HCT116 (cell line): ENCODE measurements at regions not wholly inside any gene's neighbourhood (a gene's known extent, or its start where the extent isn't known, plus 50 kb on each side); places are given as distances from the start of the nearest gene placed in this dataset.

Source experiments
- ATAC-seq: fragments of 200-7000 bp; cut with Tn5 transposase; 2 replicates; pipeline ENCODE4 v1.9.1; 2020; ENCODE audit warnings: mild to moderate bottlenecking, moderate library complexity
- BruUV-seq: library from RNA; stranded (reverse); fragments of 400-500 nt; replicated peaks from 2 replicates; lab custom pipeline; 2021; lab: Mats Ljungman, UMichigan
- CTCF ChIA-PET: fragments of 300-600 bp; sonication (Branson Sonifier 250); formaldehyde crosslinking; loops from one replicate; lab custom pipeline; 2021; ENCODE audit warnings: antibody characterized with exemption; lab: Charles Lee
- POLR2A ChIA-PET: fragments of 300-600, 350-600 bp; sonication (Branson Sonifier 250); formaldehyde crosslinking; loops from one replicate; lab custom pipeline; 2021; ENCODE audit warnings: antibody characterized with exemption; lab: Charles Lee
- RAD21 ChIA-PET, 2 experiments: fragments of 300-600 bp; sonication (Branson Sonifier 250); formaldehyde crosslinking; loops; one replicate each; lab custom pipeline; 2023; ENCODE audit warnings: low total read pairs in 2 of 2; ENCODE audit not compliant: uncharacterized antibody in 2 of 2, unreplicated experiment in 2 of 2, low non-redundant PET in 1 of 2; lab: Charles Lee
- DNase-seq: peaks from one replicate; pipeline ENCODE4 v3.0.0-alpha.2; 2010; ENCODE audit warnings: low read depth, low spot score
- H2AFZ ChIP-seq: fragments of 200-600 bp; shearing (Covaris generic), sonication (generic); 2 replicates; pipeline ENCODE4 v1.6.1; 2017; ENCODE audit warnings: low read depth, mixed run types, mixed read lengths, antibody characterized with exemption, low read length; ENCODE audit not compliant: poor library complexity, severe bottlenecking
- H3K27ac ChIP-seq: 2 replicates; pipeline ENCODE4 v1.5.1; 2012; ENCODE audit warnings: low read depth, low read length
- H3K27me3 ChIP-seq: fragments of 200-600 bp; sonication (generic); 2 replicates; pipeline ENCODE4 v1.6.1; 2016; ENCODE audit warnings: mixed run types, low read length, mixed read lengths; ENCODE audit not compliant: insufficient read depth
- H3K36me3 ChIP-seq, 2 experiments: fragments of 200-500 bp in 1 of 2; fragments of 200-600 bp in 1 of 2; sonication (Bioruptor generic) in 1 of 2; sonication (generic) in 1 of 2; 2 replicates each; pipeline versions ENCODE4 v1.5.1 to v1.6.1; 2014 to 2016; ENCODE audit warnings: low read length in 2 of 2, inconsistent platforms in 1 of 2, mixed read lengths in 1 of 2, mixed run types in 1 of 2; ENCODE audit not compliant: insufficient read depth in 2 of 2, control insufficient read depth in 1 of 2
- H3K4me1 ChIP-seq, 2 experiments: fragments of 200-600 bp in 1 of 2; sonication (generic) in 1 of 2; 2 replicates each; pipeline versions ENCODE4 v1.5.1 to v1.6.1; 2012 to 2017; ENCODE audit warnings: low read length in 2 of 2, inconsistent platforms in 1 of 2, mild to moderate bottlenecking in 1 of 2, mixed read lengths in 1 of 2, mixed run types in 1 of 2, moderate library complexity in 1 of 2; ENCODE audit not compliant: insufficient read depth in 2 of 2, control insufficient read depth in 1 of 2
- H3K4me2 ChIP-seq: fragments of 200-600 bp; sonication (generic); 2 replicates; pipeline ENCODE4 v1.6.1; 2017; ENCODE audit warnings: mixed run types, low read length, mixed read lengths
- H3K4me3 ChIP-seq, 2 experiments: fragments of 200-600 bp in 1 of 2; sonication (generic) in 1 of 2; replicated peaks in 1 of 2; 2 replicates each; pipeline ENCODE4 v1.5.1; 2011 to 2016; ENCODE audit warnings: low read length in 2 of 2, control low read depth in 1 of 2, low read depth in 1 of 2, mild to moderate bottlenecking in 1 of 2, mixed read lengths in 1 of 2, mixed run types in 1 of 2
- H3K79me2 ChIP-seq: fragments of 200-600 bp; sonication (generic); 2 replicates; pipeline ENCODE4 v1.6.1; 2017; ENCODE audit warnings: mild to moderate bottlenecking, mixed run types, low read length, moderate library complexity, mixed read lengths; ENCODE audit not compliant: insufficient read depth
- H3K9ac ChIP-seq: fragments of 200-600 bp; sonication (generic); 2 replicates; pipeline ENCODE4 v1.6.1; 2016; ENCODE audit warnings: low read length, mixed read lengths
- H3K9me2 ChIP-seq: fragments of 200-600 bp; sonication (generic), shearing (Covaris generic); 2 replicates; pipeline ENCODE4 v1.6.1; 2017; ENCODE audit warnings: mixed run types, mild to moderate bottlenecking, moderate library complexity; ENCODE audit not compliant: insufficient read depth
- H3K9me3 ChIP-seq, 2 experiments: fragments of 200-500 bp in 1 of 2; fragments of 200-600 bp in 1 of 2; sonication (Bioruptor generic) in 1 of 2; sonication (generic) in 1 of 2; 2 replicates each; pipeline ENCODE4 v1.6.1; 2014 to 2017; ENCODE audit warnings: low read length in 2 of 2, mixed read lengths in 2 of 2, inconsistent platforms in 1 of 2, low read depth in 1 of 2, mild to moderate bottlenecking in 1 of 2, mixed run types in 1 of 2, moderate library complexity in 1 of 2; ENCODE audit not compliant: control insufficient read depth in 1 of 2, insufficient read depth in 1 of 2
- H4K20me1 ChIP-seq: fragments of 200-600 bp; sonication (generic), shearing (Covaris generic); 2 replicates; pipeline ENCODE4 v1.6.1; 2017; ENCODE audit warnings: mixed run types, mild to moderate bottlenecking, moderate library complexity; ENCODE audit not compliant: insufficient read depth
- ATF3 ChIP-seq: IDR thresholded peaks from 2 replicates; pipeline ENCODE4 v1.6.1; 2012
- CBX3 ChIP-seq: IDR thresholded peaks from 2 replicates; pipeline ENCODE4 v1.6.1; 2012; ENCODE audit warnings: low read depth
- CEBPB ChIP-seq: IDR thresholded peaks from 2 replicates; pipeline ENCODE4 v1.6.1; 2012; ENCODE audit warnings: low read depth
- EGR1 ChIP-seq: IDR thresholded peaks from 2 replicates; pipeline ENCODE4 v1.6.1; 2012; ENCODE audit warnings: low read depth
- ELF1 ChIP-seq: IDR thresholded peaks from 2 replicates; pipeline ENCODE4 v1.6.1; 2012; ENCODE audit warnings: low read depth, borderline replicate concordance
- EZH2 ChIP-seq: fragments of 200-600 bp; sonication (generic); IDR thresholded peaks from 2 replicates; pipeline ENCODE4 v1.6.1; 2017; ENCODE audit warnings: antibody characterized with exemption, mixed run types
- EZH2phosphoT487 ChIP-seq: fragments of 200-600 bp; IDR thresholded peaks from 2 replicates; pipeline ENCODE4 v1.6.1; 2018; ENCODE audit warnings: antibody characterized with exemption, borderline replicate concordance
- FOSL1 ChIP-seq: IDR thresholded peaks from 2 replicates; pipeline ENCODE4 v1.6.1; 2012; ENCODE audit warnings: low read depth
- JUND ChIP-seq: IDR thresholded peaks from 2 replicates; pipeline ENCODE4 v1.6.1; 2012
- MAX ChIP-seq: IDR thresholded peaks from 2 replicates; pipeline ENCODE4 v1.6.1; 2012
- POLR2A ChIP-seq: IDR thresholded peaks from 2 replicates; pipeline ENCODE4 v1.7.0; 2011; ENCODE audit warnings: borderline replicate concordance; ENCODE audit not compliant: insufficient read depth, insufficient read length; ENCODE audit errors: extremely low read depth
- RAD21 ChIP-seq: IDR thresholded peaks from 2 replicates; pipeline ENCODE4 v1.6.1; 2012; ENCODE audit warnings: low read depth, mild to moderate bottlenecking
- SIN3A ChIP-seq: IDR thresholded peaks from 2 replicates; pipeline ENCODE4 v1.6.1; 2012; ENCODE audit warnings: low read depth
- SP1 ChIP-seq: IDR thresholded peaks from 2 replicates; pipeline ENCODE4 v1.6.1; 2012; ENCODE audit warnings: low read depth
- SRF ChIP-seq: IDR thresholded peaks from 2 replicates; pipeline ENCODE4 v1.6.1; 2012; ENCODE audit warnings: low read depth
- TCF7L2 ChIP-seq: IDR thresholded peaks from 2 replicates; pipeline ENCODE4 v1.7.0; 2011; ENCODE audit warnings: borderline replicate concordance, inconsistent platforms; ENCODE audit not compliant: insufficient read depth, insufficient read length; ENCODE audit errors: extremely low read depth
- YY1 ChIP-seq: IDR thresholded peaks from 2 replicates; pipeline ENCODE4 v1.6.1; 2011; ENCODE audit warnings: low read length, low read depth, moderate library complexity, mild to moderate bottlenecking; ENCODE audit not compliant: insufficient replicate concordance; ENCODE audit errors: extremely low read depth
- ZBTB33 ChIP-seq: IDR thresholded peaks from 2 replicates; pipeline ENCODE4 v1.6.1; 2011; ENCODE audit warnings: mild to moderate bottlenecking, low read length, moderate library complexity; ENCODE audit not compliant: insufficient replicate concordance; ENCODE audit errors: extremely low read depth
- ZNF274 ChIP-seq: fragments of 200-500 bp; sonication (Bioruptor generic); IDR thresholded peaks from 2 replicates; pipeline ENCODE4 v1.6.1; 2014; ENCODE audit warnings: mild to moderate bottlenecking, low read depth, low read length, inconsistent platforms
- intact Hi-C: fragments of 100-400 bp; cut with micrococcal nuclease; formaldehyde crosslinking; loops from 2 replicates; pipeline ENCODE4 v1.10.0; 2022

- no peak for ATAC-seq
- no TSS peak for BruUV-seq
- Histone ChIP-seq H3K9me2 (no peaks in the 10 kb centered on the region), H3K36me3 (no peaks in the 10 kb centered on the region), H3K27me3 (no peaks in the 10 kb centered on the region), H3K4me2 (no peak overlapping the region), H4K20me1 (no peaks in the 10 kb centered on the region), H3K4me1 (no peaks in the 10 kb centered on the region), H3K9ac (no peak overlapping the region), H3K27ac (no peak overlapping the region), H3K4me3 (no peak overlapping the region), H3K9me3 (peaks cover 3 to 23% of the 10 kb centered on the region in 2 experiments; a peak in 2 of 4 replicates), H2AFZ (no peak overlapping the region), H3K79me2 (no peaks in the 10 kb centered on the region)
- POLR2A ChIA-PET = no interaction called here
- TF ChIP-seq EGR1 (no peak), CEBPB (no peak), SRF (no peak), ATF3 (no peak), SIN3A (no peak), ELF1 (no peak), TCF7L2 (no peak), ZNF274 (no peak), JUND (no peak), FOSL1 (no peak), SP1 (no peak), MAX (no peak), EZH2phosphoT487 (no peak), CBX3 (no peak), EZH2 (no peak), RAD21 (no peak), POLR2A (no peak), ZBTB33 (no peak), YY1 (no peak)
- no peak for DNase-seq
- intact Hi-C loops = no loop called here
- CTCF ChIA-PET = no interaction called here
- RAD21 ChIA-PET = no interaction called here
Observed at GRCh38 chr18:64407606-64408005, 258.7 kb upstream of the LINC00305 start.
